GM20000 (cell line): ENCODE measurements at regions not wholly inside any gene's neighbourhood (a gene's known extent, or its start where the extent isn't known, plus 50 kb on each side); places are given as distances from the start of the nearest gene placed in this dataset.

ENCODE experiments used
- DNase-seq: peaks from one replicate; pipeline ENCODE4 v3.0.0; 2012; ENCODE audit warnings: low spot score
- CTCF ChIP-seq: IDR thresholded peaks from 2 replicates; pipeline ENCODE4 v1.5.1; 2012; ENCODE audit warnings: mild to moderate bottlenecking, control low read depth; ENCODE audit errors: extremely low read depth, missing control alignments

GRCh38 chr17:5809056-5809455, 224.7 kb upstream of the NLRP1 start:
- no peak for DNase-seq
- TF ChIP-seq CTCF: no peak

- no peak for TF ChIP-seq CTCF
- no peak for DNase-seq
Measured at GRCh38 chr17:5809580-5810188, 225.4 kb upstream of the NLRP1 start.

GRCh38 chr17:5812590-5812989, 228.3 kb upstream of the NLRP1 start:
- DNase-seq: no peak
- TF ChIP-seq CTCF: no peak

GRCh38 chr17:5813357-5813756, 229.0 kb upstream of the NLRP1 start:
- no peak for TF ChIP-seq CTCF
- DNase-seq: no peak

DNA sequence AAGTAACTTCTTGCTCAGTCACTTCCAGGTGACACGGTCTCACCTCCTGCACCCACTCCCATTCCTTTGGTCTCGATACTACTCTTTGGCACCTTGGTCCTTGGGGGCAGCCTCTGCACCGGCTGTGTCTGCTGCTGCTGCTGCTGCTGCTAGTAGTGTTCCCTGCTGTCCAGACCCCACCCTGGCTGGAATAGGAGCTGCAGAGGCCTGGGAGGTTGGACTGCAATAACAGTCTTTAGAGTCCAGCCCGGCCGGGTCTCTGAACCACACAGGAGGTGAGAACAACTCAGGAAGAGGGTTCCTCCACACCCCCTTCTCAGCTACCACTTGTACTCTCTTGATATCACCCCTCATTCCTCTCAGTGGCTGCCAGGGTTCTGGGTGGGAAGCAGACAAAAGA, 231.1 kb upstream of the NLRP1 start:
- TF ChIP-seq CTCF: no peak
- DNase-seq: no peak

DNA sequence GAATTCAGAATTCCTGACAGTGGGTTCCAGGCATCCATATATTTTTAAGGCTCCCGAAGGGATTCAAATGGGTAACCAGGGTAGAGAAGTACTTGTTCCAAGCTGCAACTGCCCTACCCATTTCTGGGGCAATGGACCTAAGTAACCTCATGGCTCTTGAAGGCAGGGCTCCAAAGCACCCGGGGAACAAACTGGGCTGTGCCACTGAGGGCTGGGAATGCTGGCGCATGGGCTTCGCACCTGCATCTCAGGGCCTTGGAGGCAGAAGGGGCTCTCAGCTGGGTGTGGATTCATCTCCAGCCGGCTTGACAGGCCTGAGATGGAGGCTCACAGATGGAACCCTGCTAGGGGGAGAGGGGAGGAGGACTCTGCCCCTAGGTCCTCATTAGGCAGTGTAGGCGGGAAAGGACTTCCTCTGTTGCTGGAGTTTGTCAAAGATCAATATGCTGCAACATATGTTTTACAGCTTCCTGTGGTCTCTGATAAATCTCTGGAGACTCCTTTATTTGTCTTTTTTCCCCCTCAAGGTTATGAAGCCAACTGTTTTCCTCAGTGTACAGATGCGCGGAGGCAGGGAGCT, 232.3 kb upstream of the NLRP1 start:
- TF ChIP-seq CTCF: no peak
- no peak for DNase-seq

GRCh38 chr17:5817475-5818395, 233.4 kb upstream of the NLRP1 start:
- no peak for DNase-seq
- TF ChIP-seq CTCF: no peak
